H54 (cell line): ENCODE measurements at regions not wholly inside any gene's neighbourhood (a gene's known extent, or its start where the extent isn't known, plus 50 kb on each side); places are given as distances from the start of the nearest gene placed in this dataset.
"Not testable (repeated sequence)": the region's sequence is repeated elsewhere in the genome, so short reads cannot be mapped to it uniquely, and the experiment has no call there.

ENCODE experiments used
- DNase-seq: peaks from one replicate; pipeline ENCODE4 v3.0.0; 2011; ENCODE audit warnings: low spot score, mixed read lengths; ENCODE audit not compliant: insufficient read length
- FAIRE-seq: peaks from 3 replicates; lab custom pipeline; 2011; peaks lifted over from hg19 to GRCh38; lab: Jason Lieb, UNC
- POLR2A ChIP-seq: IDR thresholded peaks from 2 replicates; pipeline ENCODE4 v1.6.1; 2011; ENCODE audit warnings: low read depth, mild to moderate bottlenecking, low read length

GRCh38 chr16:52141871-52142270 is 405.1 kb downstream of the TOX3 start:
- FAIRE-seq: no peak
- no peak for DNase-seq
- no peak for TF ChIP-seq POLR2A

GRCh38 chr16:52128361-52128760 is 418.6 kb downstream of the TOX3 start:
- no peak for TF ChIP-seq POLR2A
- DNase-seq (no peak), FAIRE-seq (no peak)

GRCh38 chr16:52123842-52124241 is 423.1 kb downstream of the TOX3 start:
- DNase-seq (no peak), FAIRE-seq (no peak)
- no peak for TF ChIP-seq POLR2A

- TF ChIP-seq POLR2A: no peak
- FAIRE-seq (no peak), DNase-seq (no peak)
These were observed 423.7 kb downstream of the TOX3 start for GRCh38 chr16:52123061-52123839.

- TF ChIP-seq POLR2A: no peak
- no peak for DNase-seq
- FAIRE-seq: no peak
These were observed 429.8 kb downstream of the TOX3 start for GRCh38 chr16:52117171-52117570.

GRCh38 chr16:52114379-52114778 is 432.6 kb downstream of the TOX3 start:
- FAIRE-seq: no peak
- TF ChIP-seq POLR2A: no peak
- DNase-seq: no peak

GRCh38 chr16:52113533-52114183 is 433.3 kb downstream of the TOX3 start:
- no peak for FAIRE-seq
- DNase-seq: no peak
- TF ChIP-seq POLR2A: no peak

- DNase-seq, FAIRE-seq: not testable (repeated sequence)
These were observed 441.9 kb downstream of the TOX3 start for GRCh38 chr16:52104993-52105392.

GRCh38 chr16:52103791-52104190 is 443.2 kb downstream of the TOX3 start:
- no peak for TF ChIP-seq POLR2A
- no peak for FAIRE-seq
- DNase-seq: no peak

- FAIRE-seq (no peak), DNase-seq (no peak)
- TF ChIP-seq POLR2A: no peak
These were observed 445.7 kb downstream of the TOX3 start for GRCh38 chr16:52101246-52101645.

- FAIRE-seq (no peak), DNase-seq (no peak)
- TF ChIP-seq POLR2A: no peak
These were observed 447.6 kb downstream of the TOX3 start for GRCh38 chr16:52099382-52099781.

GRCh38 chr16:52095471-52095870 is 451.5 kb downstream of the TOX3 start:
- no peak for FAIRE-seq
- no peak for DNase-seq
- TF ChIP-seq POLR2A: no peak

- FAIRE-seq (no peak), DNase-seq (no peak)
- TF ChIP-seq POLR2A: no peak
These were observed 454.8 kb downstream of the TOX3 start for GRCh38 chr16:52092126-52092525.

- DNase-seq (no peak), FAIRE-seq (no peak)
- TF ChIP-seq POLR2A: no peak
These were observed 456.9 kb downstream of the TOX3 start for GRCh38 chr16:52090080-52090479.

- FAIRE-seq (no peak), DNase-seq (no peak)
- TF ChIP-seq POLR2A: no peak
These were observed 457.5 kb downstream of the TOX3 start for GRCh38 chr16:52089476-52089875.
